Colonic mucosa (tissue), 4 donors: ENCODE measurements at regions not wholly inside any gene's neighbourhood (a gene's known extent, or its start where the extent isn't known, plus 50 kb on each side); places are given as distances from the start of the nearest gene placed in this dataset.

ENCODE experiments used
- DNase-seq: peaks from one replicate; pipeline ENCODE4 v3.0.0-alpha.2; 2020
- H3K27ac ChIP-seq: fragments of 200-600 bp; one replicate; pipeline ENCODE4 v1.8.0; 2021
- H3K27me3 ChIP-seq: fragments of 200-600 bp; one replicate; pipeline ENCODE4 v1.8.0; 2021
- H3K36me3 ChIP-seq: fragments of 200-600 bp; one replicate; pipeline ENCODE4 v1.8.0; 2021
- H3K4me1 ChIP-seq: fragments of 200-600 bp; one replicate; pipeline ENCODE4 v1.8.0; 2021; ENCODE audit warnings: mild to moderate bottlenecking
- H3K4me3 ChIP-seq: fragments of 200-600 bp; one replicate; pipeline ENCODE4 v1.8.0; 2021
- H3K9ac ChIP-seq, 2 donors: one replicate each; pipeline ENCODE4 v1.7.0; 2013; ENCODE audit warnings: control low read depth in 2 of 2, low read depth in 2 of 2, low read length in 2 of 2
- H3K9me3 ChIP-seq: fragments of 200-600 bp; one replicate; pipeline ENCODE4 v1.8.0; 2021
- CTCF ChIP-seq: fragments of 200-600 bp; IDR thresholded peaks from one replicate; pipeline ENCODE4 v1.8.0; 2022; ENCODE audit warnings: antibody characterized with exemption, mild to moderate bottlenecking
- intact Hi-C: fragments of 100-400 bp; cut with DNase I; formaldehyde crosslinking; loops from one replicate; pipeline ENCODE4 v1.14.1; 2022
- donor health status: healthy.
- donor health status: DM: no; HTN: no; CAD: no.
- donor health status: DM: no; HTN: no; CAD: no.

GRCh38 chr17:71035226-71035625 lies 865.9 kb downstream of the KCNJ2 start:
- no peak overlapping the region for H3K4me3 ChIP-seq
- no peaks in the 10 kb centered on the region for H3K27me3 ChIP-seq
- H3K9me3 ChIP-seq: no peaks in the 10 kb centered on the region
- H3K9ac ChIP-seq: no peak overlapping the region
- H3K4me1 ChIP-seq: no peaks in the 10 kb centered on the region
- no peak overlapping the region for H3K27ac ChIP-seq
- intact Hi-C loops: no loop called here
- H3K36me3 ChIP-seq: no peaks in the 10 kb centered on the region
- DNase-seq: no peak
- no peak for TF ChIP-seq CTCF

- intact Hi-C loops: no loop called here
Observed at GRCh38 chr17:71037386-71037785, 868.1 kb downstream of the KCNJ2 start.

GRCh38 chr17:71039391-71039790 lies 870.1 kb downstream of the KCNJ2 start:
- Histone ChIP-seq H3K4me3 (no peak overlapping the region), H3K27me3 (no peaks in the 10 kb centered on the region), H3K9me3 (no peaks in the 10 kb centered on the region), H3K27ac (no peak overlapping the region), H3K9ac (no peak overlapping the region), H3K36me3 (no peaks in the 10 kb centered on the region), H3K4me1 (no peaks in the 10 kb centered on the region)
- intact Hi-C loops: no loop called here
- no peak for DNase-seq
- no peak for TF ChIP-seq CTCF

More at GRCh38 chr17:71037386-71037785, 868.1 kb downstream of the KCNJ2 start:
- DNase-seq: no peak
- H3K9me3 ChIP-seq: no peaks in the 10 kb centered on the region
- no peaks in the 10 kb centered on the region for H3K27me3 ChIP-seq
- H3K36me3 ChIP-seq: no peaks in the 10 kb centered on the region
- no peak overlapping the region for H3K9ac ChIP-seq
- H3K27ac ChIP-seq: no peak overlapping the region
- TF ChIP-seq CTCF: no peak
- H3K4me3 ChIP-seq: no peak overlapping the region
- no peaks in the 10 kb centered on the region for H3K4me1 ChIP-seq

- Histone ChIP-seq H3K4me3 (no peak overlapping the region), H3K27me3 (no peaks in the 10 kb centered on the region), H3K36me3 (no peaks in the 10 kb centered on the region), H3K9me3 (no peaks in the 10 kb centered on the region), H3K27ac (no peak overlapping the region), H3K4me1 (no peaks in the 10 kb centered on the region), H3K9ac (no peak overlapping the region)
- intact Hi-C loops: no loop called here
- DNase-seq: no peak
- TF ChIP-seq CTCF: no peak
Observed at GRCh38 chr17:71052971-71053370, 883.6 kb downstream of the KCNJ2 start.

- Histone ChIP-seq H3K4me3 (no peak overlapping the region), H3K9ac (no peak overlapping the region), H3K36me3 (no peaks in the 10 kb centered on the region), H3K27ac (no peak overlapping the region), H3K4me1 (no peaks in the 10 kb centered on the region), H3K9me3 (no peaks in the 10 kb centered on the region), H3K27me3 (no peaks in the 10 kb centered on the region)
- no peak for TF ChIP-seq CTCF
- DNase-seq: no peak
- intact Hi-C loops: no loop called here
Observed at GRCh38 chr17:71055128-71055527, 885.8 kb downstream of the KCNJ2 start.

GRCh38 chr17:71057448-71057847 lies 888.1 kb downstream of the KCNJ2 start:
- Histone ChIP-seq H3K4me3 (no peak overlapping the region), H3K27ac (no peak overlapping the region), H3K4me1 (no peaks in the 10 kb centered on the region), H3K36me3 (no peaks in the 10 kb centered on the region), H3K27me3 (no peaks in the 10 kb centered on the region), H3K9ac (no peak overlapping the region), H3K9me3 (no peaks in the 10 kb centered on the region)
- DNase-seq: no peak
- no peak for TF ChIP-seq CTCF
- intact Hi-C loops: no loop called here
